Smooth muscle cell (in vitro differentiated cells): ENCODE measurements at regions not wholly inside any gene's neighbourhood (a gene's known extent, or its start where the extent isn't known, plus 50 kb on each side); places are given as distances from the start of the nearest gene placed in this dataset.
A peak's percentile ranks its signal among the peaks of the same experiment; 100 is the strongest.

ENCODE experiments used
- DNase-seq: peaks from one replicate; lab custom pipeline; 2025; ENCODE audit not compliant: unreplicated experiment; lab: John Stamatoyannopoulos, UW
- H2AFZ ChIP-seq: fragments of 200-600 bp; sonication (generic); 2 replicates; pipeline ENCODE4 v1.6.0; 2016; ENCODE audit warnings: antibody characterized with exemption, low read depth, mild to moderate bottlenecking
- H3F3A ChIP-seq: fragments of 200-600 bp; sonication (generic); 2 replicates; pipeline ENCODE4 v1.6.0; 2017; ENCODE audit warnings: antibody characterized with exemption, low read depth
- H3K27ac ChIP-seq: fragments of 200-600 bp; sonication (generic); 2 replicates; pipeline ENCODE4 v1.5.1; 2016; ENCODE audit warnings: low read depth, mild to moderate bottlenecking
- H3K27me3 ChIP-seq: fragments of 200-600 bp; sonication (generic); 2 replicates; pipeline ENCODE4 v1.6.1; 2016; ENCODE audit warnings: low read depth, mild to moderate bottlenecking
- H3K36me3 ChIP-seq: fragments of 200-600 bp; sonication (generic); 2 replicates; pipeline ENCODE4 v1.5.1; 2016; ENCODE audit warnings: low read depth
- H3K4me1 ChIP-seq: fragments of 200-600 bp; sonication (generic); 2 replicates; pipeline ENCODE4 v1.5.1; 2016; ENCODE audit warnings: low read depth
- H3K4me2 ChIP-seq: fragments of 200-600 bp; sonication (generic); 2 replicates; pipeline ENCODE4 v1.6.0; 2016; ENCODE audit warnings: mild to moderate bottlenecking
- H3K4me3 ChIP-seq: fragments of 200-600 bp; sonication (generic); 2 replicates; pipeline ENCODE4 v1.5.1; 2016; ENCODE audit warnings: mild to moderate bottlenecking
- H3K79me2 ChIP-seq: fragments of 200-600 bp; sonication (generic); 2 replicates; pipeline ENCODE4 v1.6.0; 2016; ENCODE audit warnings: low read depth, mild to moderate bottlenecking
- H3K9ac ChIP-seq: fragments of 200-600 bp; sonication (generic); 2 replicates; pipeline ENCODE4 v1.6.0; 2016; ENCODE audit warnings: low read depth
- H3K9me3 ChIP-seq: fragments of 200-600 bp; sonication (generic); replicated peaks from 2 replicates; pipeline ENCODE4 v1.5.1; 2016; ENCODE audit warnings: low read depth
- H4K20me1 ChIP-seq: fragments of 200-600 bp; sonication (generic); 2 replicates; pipeline ENCODE4 v1.6.0; 2016; ENCODE audit warnings: low read depth
- WGBS: methylation state at CpG from one replicate; pipeline ENCODE4 v1.1.7; 2016; ENCODE audit warnings: low lambda C conversion rate; 5-methylcytosine and 5-hydroxymethylcytosine counted together
- TF ChIP-seq, protein P1 (sequence below): fragments of 200-600 bp; sonication (generic); IDR thresholded peaks from 2 replicates; pipeline ENCODE4 v1.5.1; 2017; ENCODE audit warnings: borderline replicate concordance, mild to moderate bottlenecking, antibody characterized with exemption; ENCODE audit not compliant: insufficient read depth, poor library complexity, severe bottlenecking

DNA sequence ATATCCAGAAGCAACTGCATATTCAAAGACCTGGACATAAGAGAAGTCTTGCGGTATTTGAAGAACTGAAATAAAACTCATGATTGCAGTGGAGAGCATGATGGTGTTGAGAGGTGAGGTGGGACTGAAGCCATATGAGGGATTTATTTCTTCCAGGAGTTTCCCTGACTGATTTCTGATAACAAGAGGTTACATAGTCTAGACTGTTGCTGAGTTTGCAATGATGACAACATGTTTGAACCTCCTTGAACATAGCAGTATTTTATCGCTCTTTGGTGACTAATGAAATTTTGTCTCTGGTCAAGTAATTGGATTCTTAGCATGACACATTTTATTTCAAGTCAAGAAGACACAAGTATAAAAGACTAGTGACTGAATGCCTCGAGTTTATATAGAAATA is 61.8 kb downstream of the ACTBL2 start:
- Histone ChIP-seq H3K79me2 (no peaks in the 10 kb centered on the region), H3K4me1 (no peaks in the 10 kb centered on the region), H3K36me3 (no peaks in the 10 kb centered on the region), H2AFZ (no peak overlapping the region), H3K9me3 (no peaks in the 10 kb centered on the region), H3K9ac (peak overlapping the region; percentile 26), H3K27ac (peak overlapping the region; percentile 14), H4K20me1 (no peaks in the 10 kb centered on the region), H3K27me3 (no peaks in the 10 kb centered on the region), H3K4me2 (no peak overlapping the region), H3K4me3 (no peak overlapping the region), H3F3A (no peaks in the 10 kb centered on the region)
- WGBS = 77% methylated on average over 3 of the region's 3 CpGs
- TF ChIP-seq, protein P1, sequence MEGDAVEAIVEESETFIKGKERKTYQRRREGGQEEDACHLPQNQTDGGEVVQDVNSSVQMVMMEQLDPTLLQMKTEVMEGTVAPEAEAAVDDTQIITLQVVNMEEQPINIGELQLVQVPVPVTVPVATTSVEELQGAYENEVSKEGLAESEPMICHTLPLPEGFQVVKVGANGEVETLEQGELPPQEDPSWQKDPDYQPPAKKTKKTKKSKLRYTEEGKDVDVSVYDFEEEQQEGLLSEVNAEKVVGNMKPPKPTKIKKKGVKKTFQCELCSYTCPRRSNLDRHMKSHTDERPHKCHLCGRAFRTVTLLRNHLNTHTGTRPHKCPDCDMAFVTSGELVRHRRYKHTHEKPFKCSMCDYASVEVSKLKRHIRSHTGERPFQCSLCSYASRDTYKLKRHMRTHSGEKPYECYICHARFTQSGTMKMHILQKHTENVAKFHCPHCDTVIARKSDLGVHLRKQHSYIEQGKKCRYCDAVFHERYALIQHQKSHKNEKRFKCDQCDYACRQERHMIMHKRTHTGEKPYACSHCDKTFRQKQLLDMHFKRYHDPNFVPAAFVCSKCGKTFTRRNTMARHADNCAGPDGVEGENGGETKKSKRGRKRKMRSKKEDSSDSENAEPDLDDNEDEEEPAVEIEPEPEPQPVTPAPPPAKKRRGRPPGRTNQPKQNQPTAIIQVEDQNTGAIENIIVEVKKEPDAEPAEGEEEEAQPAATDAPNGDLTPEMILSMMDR = no peak
- no peak for DNase-seq

DNA sequence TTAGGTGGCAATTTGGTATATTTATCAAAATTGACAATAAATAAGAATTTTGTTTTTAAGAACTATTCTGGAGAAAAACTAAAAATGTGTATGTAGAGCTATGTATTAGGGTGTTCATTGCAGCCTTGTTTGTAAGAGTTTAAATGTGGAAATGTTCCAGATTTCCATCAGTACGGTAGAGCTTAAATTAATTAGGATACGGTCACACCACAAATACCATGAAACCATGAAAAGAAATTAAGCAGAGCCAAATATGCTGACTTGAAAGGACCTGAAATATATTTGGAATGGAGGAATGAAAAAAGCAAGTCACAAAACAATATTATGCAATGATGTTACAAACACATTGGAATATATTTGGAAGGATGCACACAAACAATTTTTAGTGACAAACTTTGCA is 64.6 kb downstream of the ACTBL2 start:
- 58% methylated on average over 2 of the region's 2 CpGs for WGBS
- Histone ChIP-seq H3K9me3 (no peaks in the 10 kb centered on the region), H3K79me2 (no peaks in the 10 kb centered on the region), H3K27ac (no peak overlapping the region), H3K36me3 (no peaks in the 10 kb centered on the region), H3K4me1 (no peaks in the 10 kb centered on the region), H3K27me3 (no peaks in the 10 kb centered on the region), H3F3A (peaks cover 5% of the 10 kb centered on the region), H3K4me2 (no peak overlapping the region), H2AFZ (no peak overlapping the region), H3K4me3 (no peak overlapping the region), H3K9ac (no peak overlapping the region), H4K20me1 (no peaks in the 10 kb centered on the region)
- DNase-seq = no peak
- TF ChIP-seq, protein P1 = no peak

- H3K9me3 ChIP-seq = no peaks in the 10 kb centered on the region
- TF ChIP-seq, protein P1 = no peak
- H3F3A ChIP-seq = peaks cover 11% of the 10 kb centered on the region
- H3K4me1 ChIP-seq = no peaks in the 10 kb centered on the region
- H3K9ac ChIP-seq = no peak overlapping the region
- no peak overlapping the region for H3K4me3 ChIP-seq
- no peaks in the 10 kb centered on the region for H3K36me3 ChIP-seq
- H2AFZ ChIP-seq = no peak overlapping the region
- H3K27me3 ChIP-seq = no peaks in the 10 kb centered on the region
- no peaks in the 10 kb centered on the region for H3K79me2 ChIP-seq
- 88% methylated on average over 6 of the region's 6 CpGs for WGBS
- no peak for DNase-seq
- no peaks in the 10 kb centered on the region for H4K20me1 ChIP-seq
- H3K27ac ChIP-seq = no peak overlapping the region
- H3K4me2 ChIP-seq = no peak overlapping the region
Observed at GRCh38 chr5:57417320-57417719, 65.3 kb downstream of the ACTBL2 start.

GRCh38 chr5:57416278-57416994 is 66.2 kb downstream of the ACTBL2 start:
- Histone ChIP-seq H3K4me3 (no peak overlapping the region), H3K27ac (peak overlapping the region; percentile 42), H3F3A (peaks cover 16% of the 10 kb centered on the region), H3K36me3 (no peaks in the 10 kb centered on the region), H3K79me2 (no peaks in the 10 kb centered on the region), H4K20me1 (no peaks in the 10 kb centered on the region), H3K9ac (no peak overlapping the region), H2AFZ (no peak overlapping the region), H3K4me2 (peak overlapping the region; percentile 11), H3K27me3 (no peaks in the 10 kb centered on the region), H3K4me1 (no peaks in the 10 kb centered on the region), H3K9me3 (no peaks in the 10 kb centered on the region)
- WGBS = 37% methylated on average over 4 of the region's 4 CpGs
- no peak for DNase-seq
- TF ChIP-seq, protein P1 = no peak
